ENCODE measurements at regions not wholly inside any gene's neighbourhood (a gene's known extent, or its start where the extent isn't known, plus 50 kb on each side); places are given as distances from the start of the nearest gene placed in this dataset.

GRCh38 chr4:159045321-159045720 lies 57.6 kb upstream of the RAPGEF2 start:
- TF ChIP-seq EZH2 (IDR thresholded peaks at IDR 0.05; ENCODE audit: borderline replicate concordance) (no peak), EZH2phosphoT487 (IDR thresholded peaks at IDR 0.05; ENCODE audit: low read depth, severe bottlenecking, unreplicated experiment) (no peak)
